ENCODE measurements at regions not wholly inside any gene's neighbourhood (a gene's known extent, or its start where the extent isn't known, plus 50 kb on each side); places are given as distances from the start of the nearest gene placed in this dataset.

DNA sequence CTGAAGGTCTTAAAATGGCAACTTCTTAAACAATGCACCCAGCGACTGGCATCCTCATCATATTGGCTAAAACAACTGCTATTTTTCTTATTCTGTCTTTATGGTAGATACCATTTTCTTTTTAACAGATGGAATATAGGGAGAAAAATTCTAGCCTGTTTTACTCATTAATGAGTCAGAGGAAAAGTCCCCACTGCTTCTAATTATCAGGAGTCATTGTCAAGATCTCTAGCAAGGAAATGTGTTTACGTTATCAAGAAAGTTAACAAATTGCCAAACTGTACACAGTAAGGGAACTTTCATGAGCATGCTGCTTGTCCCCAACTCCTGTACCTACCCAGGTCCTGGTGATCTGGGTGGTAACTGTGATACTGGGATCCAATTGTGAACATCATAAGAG lies 117.7 kb upstream of the KIAA1217 start (continued):
- TF ChIP-seq, protein P1, sequence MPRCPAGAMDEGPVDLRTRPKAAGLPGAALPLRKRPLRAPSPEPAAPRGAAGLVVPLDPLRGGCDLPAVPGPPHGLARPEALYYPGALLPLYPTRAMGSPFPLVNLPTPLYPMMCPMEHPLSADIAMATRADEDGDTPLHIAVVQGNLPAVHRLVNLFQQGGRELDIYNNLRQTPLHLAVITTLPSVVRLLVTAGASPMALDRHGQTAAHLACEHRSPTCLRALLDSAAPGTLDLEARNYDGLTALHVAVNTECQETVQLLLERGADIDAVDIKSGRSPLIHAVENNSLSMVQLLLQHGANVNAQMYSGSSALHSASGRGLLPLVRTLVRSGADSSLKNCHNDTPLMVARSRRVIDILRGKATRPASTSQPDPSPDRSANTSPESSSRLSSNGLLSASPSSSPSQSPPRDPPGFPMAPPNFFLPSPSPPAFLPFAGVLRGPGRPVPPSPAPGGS (IDR thresholded peaks at IDR 0.05; ENCODE audit: borderline replicate concordance, insufficient read depth, low read depth, low read length, poor library complexity, severe bottlenecking), result no peak
- no peak for TF ChIP-seq IRF4 (IDR thresholded peaks at IDR 0.05; ENCODE audit: low read depth, low read length)
- TF ChIP-seq GABPA (IDR thresholded peaks at IDR 0.05; ENCODE audit: low read depth), result no peak
- TF ChIP-seq BCL11A (IDR thresholded peaks at IDR 0.05; ENCODE audit: low read depth, low read length), result no peak
- no peak for TF ChIP-seq JUND (IDR thresholded peaks at IDR 0.05; ENCODE audit: low read depth, low read length)
- no peak for TF ChIP-seq POU2F2 (IDR thresholded peaks at IDR 0.05; ENCODE audit: borderline replicate concordance, low read depth, low read length)
- no peak for TF ChIP-seq POLR2AphosphoS5 (IDR thresholded peaks at IDR 0.05; ENCODE audit: low read length)
- TF ChIP-seq FOS (IDR thresholded peaks at IDR 0.05; ENCODE audit: borderline replicate concordance, extremely low read depth, insufficient read length), result no peak
- no peak for TF ChIP-seq PML (IDR thresholded peaks at IDR 0.05; ENCODE audit: low read length)
- no peak for TF ChIP-seq CHD2 (IDR thresholded peaks at IDR 0.05; ENCODE audit: borderline replicate concordance, low read depth, low read length)
- TF ChIP-seq CEBPB (IDR thresholded peaks at IDR 0.05; ENCODE audit: borderline replicate concordance in 1 of 2, low read depth in 2 of 2, low read length in 2 of 2), result no peak

GRCh38 chr10:24096281-24096680 lies 112.7 kb upstream of the KIAA1217 start:
- no peak for DNase-seq (ENCODE audit: low read depth, low spot score)
- Histone ChIP-seq H3K9me3 (replicated peaks; ENCODE audit: control insufficient read depth, insufficient read depth, low read length) (no peaks in the 10 kb centered on the region), H3K4me1 (ENCODE audit: control insufficient read depth, insufficient read depth, low read length) (no peaks in the 10 kb centered on the region), H3K79me2 (ENCODE audit: control insufficient read depth, insufficient read depth, low read length) (no peaks in the 10 kb centered on the region), H3K4me2 (ENCODE audit: control insufficient read depth, insufficient read depth) (no peak overlapping the region), H3K9ac (ENCODE audit: control insufficient read depth, insufficient read depth, low read length) (no peak overlapping the region), H2AFZ (ENCODE audit: control insufficient read depth, low read depth, low read length) (no peak overlapping the region), H3K4me3 (no peak overlapping the region), H3K27me3 (replicated peaks in 1 of 2; ENCODE audit: control insufficient read depth in 2 of 2, insufficient read depth in 2 of 2, low read length in 1 of 2) (no peaks in the 10 kb centered on the region), H3K27ac (ENCODE audit: control insufficient read depth, insufficient read depth) (no peak overlapping the region), H3K36me3 (ENCODE audit: control insufficient read depth in 2 of 2, insufficient read depth in 2 of 2, low read length in 1 of 2) (no peaks in the 10 kb centered on the region), H4K20me1 (ENCODE audit: control insufficient read depth, insufficient read depth) (no peaks in the 10 kb centered on the region)
- in situ Hi-C loops (cut with MboI), result no loop called here
- POLR2A ChIA-PET, result no interaction called here
- no peak for TF ChIP-seq NR2C1 (IDR thresholded peaks at IDR 0.05)
- intact Hi-C loops (cut with micrococcal nuclease; ENCODE audit: unreplicated experiment), result no loop called here
- RAD21 ChIA-PET (ENCODE audit: unreplicated experiment), result no interaction called here
- no peak for FAIRE-seq
- SMC1A ChIA-PET (ENCODE audit: uncharacterized antibody, unreplicated experiment), result no interaction called here
- 0% methylated on average over 1 of the region's 1 CpG for whole genome bisulfite sequencing (ENCODE audit: insufficient coverage, insufficient replicate concordance, low lambda C conversion rate, missing lambda C conversion rate)
- no peak for ATAC-seq
- no TSS peak for BruUV-seq (replicated peaks)
- CTCF ChIA-PET, result no interaction called here

Measured in GM12878 (cell line).